Neural crest cell (in vitro differentiated cells): ENCODE measurements at regions not wholly inside any gene's neighbourhood (a gene's known extent, or its start where the extent isn't known, plus 50 kb on each side); places are given as distances from the start of the nearest gene placed in this dataset.
"Not testable (repeated sequence)": the region's sequence is repeated elsewhere in the genome, so short reads cannot be mapped to it uniquely, and the experiment has no call there.

Experiments used
- DNase-seq: peaks from one replicate; pipeline ENCODE4 v3.0.0; 2021; ENCODE audit warnings: low read depth, mixed read lengths, low spot score
- H3K27ac Mint-ChIP-seq: one replicate; pipeline ENCODE4 v1.8.0; 2021; ENCODE audit warnings: mild to moderate bottlenecking, mixed read lengths; ENCODE audit not compliant: unreplicated experiment
- H3K27me3 Mint-ChIP-seq: 2 replicates; pipeline ENCODE4 v1.8.0; 2021; ENCODE audit warnings: low read depth, mild to moderate bottlenecking, mixed read lengths
- H3K36me3 Mint-ChIP-seq: 2 replicates; pipeline ENCODE4 v1.8.0; 2021; ENCODE audit warnings: low read depth, mild to moderate bottlenecking, mixed read lengths
- H3K4me1 Mint-ChIP-seq: 2 replicates; pipeline ENCODE4 v1.8.0; 2021; ENCODE audit warnings: mixed read lengths
- H3K4me3 Mint-ChIP-seq: one replicate; pipeline ENCODE4 v1.8.0; 2021; ENCODE audit warnings: mild to moderate bottlenecking, mixed read lengths
- H3K9me3 Mint-ChIP-seq: 2 replicates; pipeline ENCODE4 v1.8.0; 2021; ENCODE audit warnings: mixed read lengths
- TF ChIP-seq, protein P1 (sequence below): fragments of 200-600 bp; sonication (generic); conservative IDR thresholded peaks from 2 replicates; pipeline ENCODE4 v1.5.0; 2021; ENCODE audit warnings: antibody characterized with exemption, mild to moderate bottlenecking

GRCh38 chr20:55094353-55094861 is 619.0 kb downstream of the DOK5 start:
- TF ChIP-seq, protein P1, sequence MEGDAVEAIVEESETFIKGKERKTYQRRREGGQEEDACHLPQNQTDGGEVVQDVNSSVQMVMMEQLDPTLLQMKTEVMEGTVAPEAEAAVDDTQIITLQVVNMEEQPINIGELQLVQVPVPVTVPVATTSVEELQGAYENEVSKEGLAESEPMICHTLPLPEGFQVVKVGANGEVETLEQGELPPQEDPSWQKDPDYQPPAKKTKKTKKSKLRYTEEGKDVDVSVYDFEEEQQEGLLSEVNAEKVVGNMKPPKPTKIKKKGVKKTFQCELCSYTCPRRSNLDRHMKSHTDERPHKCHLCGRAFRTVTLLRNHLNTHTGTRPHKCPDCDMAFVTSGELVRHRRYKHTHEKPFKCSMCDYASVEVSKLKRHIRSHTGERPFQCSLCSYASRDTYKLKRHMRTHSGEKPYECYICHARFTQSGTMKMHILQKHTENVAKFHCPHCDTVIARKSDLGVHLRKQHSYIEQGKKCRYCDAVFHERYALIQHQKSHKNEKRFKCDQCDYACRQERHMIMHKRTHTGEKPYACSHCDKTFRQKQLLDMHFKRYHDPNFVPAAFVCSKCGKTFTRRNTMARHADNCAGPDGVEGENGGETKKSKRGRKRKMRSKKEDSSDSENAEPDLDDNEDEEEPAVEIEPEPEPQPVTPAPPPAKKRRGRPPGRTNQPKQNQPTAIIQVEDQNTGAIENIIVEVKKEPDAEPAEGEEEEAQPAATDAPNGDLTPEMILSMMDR, result no peak
- H3K27me3 Mint-ChIP-seq, result no peaks in the 10 kb centered on the region
- no peak for DNase-seq
- H3K27ac Mint-ChIP-seq, result no peak overlapping the region
- peaks cover 17% of the 10 kb centered on the region for H3K4me1 Mint-ChIP-seq
- no peak overlapping the region for H3K4me3 Mint-ChIP-seq
- H3K36me3 Mint-ChIP-seq, result no peaks in the 10 kb centered on the region
- no peaks in the 10 kb centered on the region for H3K9me3 Mint-ChIP-seq

GRCh38 chr20:55090286-55090685 is 614.9 kb downstream of the DOK5 start:
- no peaks in the 10 kb centered on the region for H3K27me3 Mint-ChIP-seq
- TF ChIP-seq, protein P1, result no peak
- H3K27ac Mint-ChIP-seq, result no peak overlapping the region
- H3K4me3 Mint-ChIP-seq, result no peak overlapping the region
- no peaks in the 10 kb centered on the region for H3K36me3 Mint-ChIP-seq
- H3K9me3 Mint-ChIP-seq, result no peaks in the 10 kb centered on the region
- DNase-seq, result no peak
- H3K4me1 Mint-ChIP-seq, result peaks cover 9% of the 10 kb centered on the region

- Mint-ChIP-seq H3K4me1 (no peaks in the 10 kb centered on the region), H3K36me3 (no peaks in the 10 kb centered on the region), H3K27me3 (no peaks in the 10 kb centered on the region), H3K4me3 (no peak overlapping the region), H3K27ac (no peak overlapping the region), H3K9me3 (no peaks in the 10 kb centered on the region)
- no peak for DNase-seq
- TF ChIP-seq, protein P1, result no peak
Measured at GRCh38 chr20:55086421-55086820, 611.0 kb downstream of the DOK5 start.

- H3K27me3 Mint-ChIP-seq, result no peaks in the 10 kb centered on the region
- H3K9me3 Mint-ChIP-seq, result peaks cover 3% of the 10 kb centered on the region
- no peaks in the 10 kb centered on the region for H3K36me3 Mint-ChIP-seq
- TF ChIP-seq, protein P1, result no peak
- no peaks in the 10 kb centered on the region for H3K4me1 Mint-ChIP-seq
- H3K27ac Mint-ChIP-seq, result no peak overlapping the region
- no peak overlapping the region for H3K4me3 Mint-ChIP-seq
- no peak for DNase-seq
Measured at GRCh38 chr20:55079917-55080316, 604.5 kb downstream of the DOK5 start.

GRCh38 chr20:55074266-55074840 is 599.0 kb downstream of the DOK5 start:
- H3K4me1 Mint-ChIP-seq, H3K27me3 Mint-ChIP-seq, H3K36me3 Mint-ChIP-seq, H3K27ac Mint-ChIP-seq, H3K9me3 Mint-ChIP-seq, H3K4me3 Mint-ChIP-seq, DNase-seq: not testable (repeated sequence)

- no peaks in the 10 kb centered on the region for H3K4me1 Mint-ChIP-seq
- no peak overlapping the region for H3K4me3 Mint-ChIP-seq
- DNase-seq, result no peak
- TF ChIP-seq, protein P1, result no peak
- H3K27me3 Mint-ChIP-seq, result no peaks in the 10 kb centered on the region
- H3K36me3 Mint-ChIP-seq, result no peaks in the 10 kb centered on the region
- H3K9me3 Mint-ChIP-seq, result peaks cover 6% of the 10 kb centered on the region
- no peak overlapping the region for H3K27ac Mint-ChIP-seq
Measured at GRCh38 chr20:55070001-55070400, 594.6 kb downstream of the DOK5 start.
